ENCODE measurements at regions not wholly inside any gene's neighbourhood (a gene's known extent, or its start where the extent isn't known, plus 50 kb on each side); places are given as distances from the start of the nearest gene placed in this dataset.

GRCh38 chr6:168255283-168255881 lies 64.2 kb downstream of the DACT2 start:
- TF ChIP-seq POLR2A (IDR thresholded peaks at IDR 0.05) (no peak), EP300 (IDR thresholded peaks at IDR 0.05; ENCODE audit: low read depth) (no peak), CTCF (IDR thresholded peaks at IDR 0.05) (no peak), POLR2AphosphoS5 (IDR thresholded peaks at IDR 0.05) (no peak)
- in situ Hi-C loops (cut with MboI; ENCODE audit: low pct_ligation_motif_present in 1 of 4, low pct_unique_long_range_greater_than_20kb in 1 of 4, low sequenced_read_pairs in 3 of 4): no loop called here
- 80 to 94% methylated on average over 2 to 4 of the region's 4 CpGs for WGBS, 2 donors (ENCODE audit: low coverage in 1 of 2)
- H3K4me3 ChIP-seq: no peak overlapping the region
- intact Hi-C loops (cut with DNase I; ENCODE audit: low total_unique reads): no loop called here
- H3K4me1 ChIP-seq: peaks cover 0 to 3% (median 0%) of the 10 kb centered on the region in 4 donors
- no peaks in the 10 kb centered on the region for H3K27me3 ChIP-seq
- no peak overlapping the region for H3K27ac ChIP-seq
- H3K36me3 ChIP-seq: no peaks in the 10 kb centered on the region
- peaks cover 0 to 2% of the 10 kb centered on the region in 2 donors for H3K9me3 ChIP-seq
- no peak for DNase-seq

DNA sequence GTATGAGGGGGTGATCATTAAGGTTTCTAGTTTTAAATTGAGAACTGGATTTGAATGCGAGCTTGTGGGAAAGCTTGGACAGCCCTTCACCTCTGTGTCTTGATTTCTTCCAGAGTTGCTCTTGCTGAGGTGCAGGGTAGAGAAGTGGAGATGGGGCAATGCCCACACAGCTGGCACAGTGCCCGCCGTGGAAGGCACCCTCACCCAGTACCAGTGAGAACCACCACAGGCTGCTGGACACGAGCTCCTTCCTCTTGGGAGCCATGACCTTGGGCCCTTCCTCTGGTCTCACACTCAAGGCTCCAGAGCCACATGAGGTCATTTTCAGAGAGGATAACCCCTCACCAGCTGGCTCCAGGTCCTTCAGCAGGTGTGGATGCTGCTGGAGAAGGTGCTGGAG lies 67.3 kb downstream of the DACT2 start:
- TF ChIP-seq EP300 (IDR thresholded peaks at IDR 0.05; ENCODE audit: low read depth) (no peak), POLR2AphosphoS5 (IDR thresholded peaks at IDR 0.05) (no peak), POLR2A (IDR thresholded peaks at IDR 0.05) (no peak)

DNA sequence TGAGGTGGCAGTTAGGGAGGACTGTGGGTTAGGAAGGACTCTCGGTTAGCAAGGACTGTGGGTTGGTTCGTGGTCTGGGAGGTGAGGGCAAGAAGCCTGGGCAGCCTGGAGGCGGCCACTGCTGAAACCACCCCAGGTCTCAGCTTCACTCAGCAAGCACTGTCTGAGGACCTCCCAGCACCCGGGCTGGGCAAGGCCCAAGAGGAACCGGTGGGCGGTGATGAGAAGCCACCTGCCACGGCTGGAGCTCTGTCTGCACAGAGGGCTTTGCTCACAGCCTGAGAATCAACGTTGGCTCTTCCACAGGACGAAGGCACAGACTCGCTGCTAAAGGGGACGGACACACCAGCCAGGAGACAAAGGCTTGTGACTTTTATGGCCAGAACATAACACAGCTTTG lies 69.3 kb downstream of the DACT2 start:
- Histone ChIP-seq H3K36me3 (no peaks in the 10 kb centered on the region), H3K27me3 (no peaks in the 10 kb centered on the region), H3K4me1 (peaks cover 8 to 12% (median 9%) of the 10 kb centered on the region in 4 donors), H3K9me3 (no peaks in the 10 kb centered on the region), H3K27ac (no peak overlapping the region), H3K4me3 (no peak overlapping the region)
- in situ Hi-C loops (cut with MboI; ENCODE audit: low pct_ligation_motif_present in 1 of 4, low pct_unique_long_range_greater_than_20kb in 1 of 4, low sequenced_read_pairs in 3 of 4) (no loop called here), intact Hi-C loops (cut with DNase I; ENCODE audit: low total_unique reads) (no loop called here)
- TF ChIP-seq EP300 (IDR thresholded peaks at IDR 0.05; ENCODE audit: low read depth) (no peak), CTCF (IDR thresholded peaks at IDR 0.05) (no peak), POLR2AphosphoS5 (IDR thresholded peaks at IDR 0.05) (no peak)
- no peak for DNase-seq
- 83% methylated on average over 11 of the region's 11 CpGs; no CpG with 5 or more reads in 1 of the 2 donors for WGBS, 2 donors (ENCODE audit: low coverage in 1 of 2)

More for the DNA sequence above, 67.3 kb downstream of the DACT2 start:
- in situ Hi-C loops (cut with MboI; ENCODE audit: low pct_ligation_motif_present in 1 of 4, low pct_unique_long_range_greater_than_20kb in 1 of 4, low sequenced_read_pairs in 3 of 4) (no loop called here), intact Hi-C loops (cut with DNase I; ENCODE audit: low total_unique reads) (no loop called here)
- Histone ChIP-seq H3K4me1 (peaks cover 6 to 8% (median 8%) of the 10 kb centered on the region in 4 donors), H3K27me3 (no peaks in the 10 kb centered on the region), H3K27ac (no peak overlapping the region), H3K9me3 (peaks cover 0 to 2% of the 10 kb centered on the region in 2 donors), H3K4me3 (no peak overlapping the region), H3K36me3 (no peaks in the 10 kb centered on the region)
- WGBS, 2 donors (ENCODE audit: low coverage in 1 of 2): 93% methylated on average over 4 of the region's 4 CpGs; no CpG with 5 or more reads in 1 of the 2 donors
- DNase-seq: no peak

DNA sequence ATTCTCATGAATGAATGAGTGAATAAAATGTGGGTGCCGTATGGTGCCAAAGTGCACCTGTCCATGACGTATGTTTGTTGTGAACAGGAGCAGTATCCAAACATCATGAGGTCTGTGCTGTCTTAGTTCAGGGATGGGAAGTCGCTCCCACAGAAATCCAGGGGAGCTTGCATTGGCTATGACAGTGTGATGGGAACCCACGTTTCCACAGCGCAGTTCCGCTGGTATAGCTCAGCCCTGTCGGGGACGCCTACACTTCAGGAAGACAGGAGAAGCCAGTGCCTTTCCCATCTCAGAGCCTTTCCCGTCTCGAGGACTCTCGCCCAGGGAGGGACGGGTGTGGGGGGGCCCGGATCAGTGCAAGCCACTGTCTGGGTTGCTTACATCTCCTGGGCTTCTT lies 69.8 kb downstream of the DACT2 start:
- Histone ChIP-seq H3K4me3 (no peak overlapping the region), H3K4me1 (peaks cover 8 to 12% (median 9%) of the 10 kb centered on the region in 4 donors), H3K27me3 (no peaks in the 10 kb centered on the region), H3K36me3 (no peaks in the 10 kb centered on the region), H3K9me3 (no peaks in the 10 kb centered on the region), H3K27ac (no peak overlapping the region)
- TF ChIP-seq POLR2AphosphoS5 (IDR thresholded peaks at IDR 0.05) (no peak), CTCF (IDR thresholded peaks at IDR 0.05) (no peak), EP300 (IDR thresholded peaks at IDR 0.05; ENCODE audit: low read depth) (no peak), POLR2A (IDR thresholded peaks at IDR 0.05) (no peak)
- in situ Hi-C loops (cut with MboI; ENCODE audit: low pct_ligation_motif_present in 1 of 4, low pct_unique_long_range_greater_than_20kb in 1 of 4, low sequenced_read_pairs in 3 of 4) (no loop called here), intact Hi-C loops (cut with DNase I; ENCODE audit: low total_unique reads) (no loop called here)
- WGBS, 2 donors (ENCODE audit: low coverage in 1 of 2): 86 to 100% methylated on average over 3 to 13 of the region's 13 CpGs
- DNase-seq: no peak
